ENCODE measurements at regions not wholly inside any gene's neighbourhood (a gene's known extent, or its start where the extent isn't known, plus 50 kb on each side); places are given as distances from the start of the nearest gene placed in this dataset.

DNA sequence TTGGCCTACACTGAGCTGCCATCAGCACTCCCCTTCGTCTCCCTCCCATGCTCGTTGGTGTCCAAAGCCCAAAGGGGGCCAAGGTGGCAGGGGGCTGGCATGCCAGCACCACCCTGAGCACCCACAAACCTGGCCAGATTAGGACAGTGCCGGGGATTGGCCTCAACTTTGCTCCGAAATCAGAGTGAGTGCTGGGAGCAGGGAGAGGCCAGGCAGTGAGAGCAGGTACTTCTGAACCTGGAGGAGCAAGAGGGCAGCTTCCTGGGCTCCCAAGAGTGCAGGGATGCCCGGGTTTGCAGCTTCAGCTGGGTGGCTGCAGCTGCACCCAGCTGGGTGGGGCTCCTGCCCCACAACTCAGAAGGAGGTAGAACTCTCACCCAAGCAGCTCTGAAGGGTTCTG, 563.0 kb downstream of the SI start:
- Mint-ChIP-seq H3K27me3 (no peaks in the 10 kb centered on the region), H3K36me3 (ENCODE audit: low read depth) (no peaks in the 10 kb centered on the region), H3K4me3 (no peak overlapping the region), H3K27ac (no peak overlapping the region), H3K4me1 (no peaks in the 10 kb centered on the region), H3K9me3 (peaks cover 9% of the 10 kb centered on the region)
- no peak for DNase-seq
- ChIA-PET CTCF (no interaction called here), POLR2A (no interaction called here)

DNA sequence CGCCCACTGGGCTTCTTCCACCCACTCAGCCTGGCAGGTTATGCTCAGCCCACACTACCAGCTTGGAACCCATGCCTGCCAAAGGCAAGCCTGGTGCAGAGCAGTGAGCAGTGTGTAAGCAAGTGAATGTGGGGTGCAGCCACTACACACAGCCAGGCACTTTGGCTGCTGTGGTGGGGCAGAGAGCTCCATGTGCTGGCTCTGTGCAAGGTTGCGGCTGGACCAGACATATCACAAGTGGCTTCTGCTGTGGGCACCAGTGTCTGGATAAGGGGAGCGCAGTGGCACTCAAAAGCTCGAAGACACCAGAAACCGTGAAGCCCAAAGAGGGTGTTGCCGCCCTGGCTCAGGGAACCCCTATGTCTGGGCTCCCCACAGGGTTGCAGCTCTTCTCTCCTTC, 563.7 kb downstream of the SI start:
- Mint-ChIP-seq H3K27me3 (no peaks in the 10 kb centered on the region), H3K27ac (no peak overlapping the region), H3K36me3 (ENCODE audit: low read depth) (no peaks in the 10 kb centered on the region), H3K9me3 (peaks cover 9% of the 10 kb centered on the region), H3K4me1 (no peaks in the 10 kb centered on the region), H3K4me3 (no peak overlapping the region)
- POLR2A ChIA-PET, result no interaction called here
- CTCF ChIA-PET, result no interaction called here
- DNase-seq, result no peak

DNA sequence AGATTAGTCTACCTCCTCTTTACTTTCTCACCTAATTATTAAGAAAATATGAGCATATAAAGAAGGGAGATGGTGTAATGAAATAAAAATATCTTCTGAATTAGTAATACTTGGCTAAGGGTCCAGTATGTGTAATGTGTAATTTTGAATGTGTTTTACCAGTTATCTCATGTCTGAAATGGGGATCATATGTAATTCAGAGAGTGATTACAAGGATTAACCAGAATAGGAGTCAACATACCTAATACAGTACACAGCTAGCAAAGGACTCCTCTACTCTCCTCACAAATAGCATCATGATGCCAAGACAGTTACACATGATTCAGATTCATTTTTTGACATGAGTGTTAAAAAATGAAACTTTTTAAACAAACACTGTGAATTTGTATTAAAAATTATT, 570.4 kb downstream of the SI start:
- Mint-ChIP-seq H3K4me1 (no peaks in the 10 kb centered on the region), H3K27me3 (no peaks in the 10 kb centered on the region), H3K27ac (no peak overlapping the region), H3K4me3 (no peak overlapping the region), H3K9me3 (peaks cover 8% of the 10 kb centered on the region), H3K36me3 (ENCODE audit: low read depth) (no peaks in the 10 kb centered on the region)
- ChIA-PET POLR2A (no interaction called here), CTCF (no interaction called here)
- no peak for DNase-seq

DNA sequence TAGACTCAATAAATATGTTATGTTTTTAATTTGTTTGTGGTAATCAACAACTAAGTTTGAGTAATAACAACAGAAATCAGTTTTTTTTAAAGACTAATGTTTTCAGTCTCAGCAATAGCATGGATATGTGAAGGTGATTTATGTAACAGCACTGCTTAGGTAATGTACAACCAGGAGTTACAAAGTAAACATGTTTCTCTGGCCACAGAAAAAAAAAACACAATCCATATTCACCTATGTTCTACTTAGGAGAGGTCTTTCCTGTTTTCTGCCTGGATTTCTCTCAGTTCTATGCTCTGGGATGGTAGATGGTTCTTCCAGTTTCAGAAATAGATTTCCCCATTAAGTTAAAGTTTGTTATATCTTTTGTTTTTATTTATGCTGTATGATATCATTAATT, 579.4 kb downstream of the SI start:
- Mint-ChIP-seq H3K9me3 (peaks cover 2% of the 10 kb centered on the region), H3K36me3 (ENCODE audit: low read depth) (no peaks in the 10 kb centered on the region), H3K4me1 (no peaks in the 10 kb centered on the region), H3K4me3 (no peak overlapping the region), H3K27ac (no peak overlapping the region), H3K27me3 (no peaks in the 10 kb centered on the region)
- POLR2A ChIA-PET, result no interaction called here
- CTCF ChIA-PET, result no interaction called here
- DNase-seq, result no peak

DNA sequence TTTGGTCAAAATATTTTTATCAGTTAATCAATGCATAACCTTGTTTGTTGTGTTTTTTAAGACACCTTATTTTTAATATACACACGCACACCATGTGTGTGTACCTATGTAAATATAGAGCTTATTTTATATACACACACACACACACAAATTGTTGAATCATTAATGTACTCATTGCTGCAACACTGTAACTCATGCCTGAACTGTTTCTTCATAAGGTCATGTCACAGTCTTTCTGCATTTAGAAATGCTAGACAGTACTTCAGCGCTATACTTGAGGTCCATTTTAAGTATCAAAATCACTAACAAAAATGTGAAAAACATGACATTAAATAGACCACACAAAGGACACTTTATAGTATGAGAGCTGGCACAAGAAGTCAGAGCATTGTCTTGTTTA, 589.4 kb downstream of the SI start:
- H3K9me3 Mint-ChIP-seq, result no peaks in the 10 kb centered on the region
- no peak overlapping the region for H3K4me3 Mint-ChIP-seq
- H3K36me3 Mint-ChIP-seq (ENCODE audit: low read depth), result no peaks in the 10 kb centered on the region
- H3K4me1 Mint-ChIP-seq, result no peaks in the 10 kb centered on the region
- no peaks in the 10 kb centered on the region for H3K27me3 Mint-ChIP-seq
- no peak for DNase-seq
- no peak overlapping the region for H3K27ac Mint-ChIP-seq
- CTCF ChIA-PET, result no interaction called here
- POLR2A ChIA-PET, result no interaction called here

DNA sequence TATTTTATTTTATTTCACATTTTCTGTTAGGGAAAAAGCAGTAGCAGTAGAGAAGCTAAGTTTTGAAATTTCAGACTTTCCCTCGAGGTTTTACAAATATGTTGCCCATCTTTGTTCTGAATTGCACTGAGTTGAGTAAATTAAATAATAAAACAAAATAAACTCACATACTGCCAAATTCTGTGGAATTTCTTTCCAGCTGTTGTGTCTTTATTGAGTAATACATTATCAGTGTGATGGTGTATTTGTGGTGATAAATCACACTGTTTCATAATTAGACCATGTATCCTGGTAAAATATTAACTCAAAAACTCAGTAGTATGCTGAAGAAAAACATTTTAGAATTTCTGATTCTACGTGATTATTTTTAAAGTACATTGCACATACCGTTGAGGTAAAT, 592.1 kb downstream of the SI start:
- no peaks in the 10 kb centered on the region for H3K4me1 Mint-ChIP-seq
- no peaks in the 10 kb centered on the region for H3K27me3 Mint-ChIP-seq
- ChIA-PET CTCF (no interaction called here), POLR2A (no interaction called here)
- H3K4me3 Mint-ChIP-seq, result no peak overlapping the region
- H3K9me3 Mint-ChIP-seq, result no peaks in the 10 kb centered on the region
- DNase-seq, result no peak
- H3K27ac Mint-ChIP-seq, result no peak overlapping the region
- no peaks in the 10 kb centered on the region for H3K36me3 Mint-ChIP-seq (ENCODE audit: low read depth)

DNA sequence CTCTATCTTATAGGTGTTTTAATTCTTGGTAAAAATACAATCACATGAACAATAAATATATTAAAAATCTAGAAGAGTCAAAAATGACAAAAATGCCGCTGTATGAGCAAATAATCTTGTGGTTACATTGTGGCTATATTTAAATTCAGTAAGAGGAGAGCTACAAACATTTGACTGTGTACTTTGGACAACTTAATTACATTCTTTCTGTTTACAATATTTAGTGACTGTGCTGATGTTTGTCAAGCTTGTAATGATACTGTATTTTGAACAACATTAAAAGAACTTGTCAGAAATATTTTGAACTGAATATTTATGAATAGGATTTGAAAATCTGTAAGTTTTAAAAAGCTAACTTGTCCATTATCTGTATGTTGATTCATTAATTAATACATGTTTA, 598.3 kb downstream of the SI start:
- Mint-ChIP-seq H3K4me3 (no peak overlapping the region), H3K4me1 (no peaks in the 10 kb centered on the region), H3K36me3 (ENCODE audit: low read depth) (no peaks in the 10 kb centered on the region), H3K27me3 (no peaks in the 10 kb centered on the region), H3K9me3 (peaks cover 5% of the 10 kb centered on the region), H3K27ac (no peak overlapping the region)
- ChIA-PET CTCF (no interaction called here), POLR2A (no interaction called here)
- DNase-seq, result no peak

DNA sequence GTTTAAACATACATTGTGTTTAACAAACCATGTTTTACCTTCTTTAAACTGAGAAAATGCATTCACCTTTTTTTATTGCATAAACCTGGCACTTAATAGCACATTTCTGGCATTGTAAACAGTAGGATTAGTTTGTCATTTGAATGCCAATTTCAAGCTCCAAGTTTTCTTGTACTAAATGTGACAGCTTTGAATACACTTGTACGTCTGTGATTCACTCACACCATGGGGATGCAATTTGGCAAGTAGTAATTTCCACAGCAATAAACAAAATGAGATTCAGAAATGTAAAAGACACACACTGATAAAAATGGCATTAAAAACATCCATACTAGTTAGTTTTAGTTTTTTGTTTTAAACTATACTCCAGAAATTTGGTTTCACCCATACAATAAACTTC, 598.9 kb downstream of the SI start:
- ChIA-PET CTCF (no interaction called here), POLR2A (no interaction called here)
- H3K36me3 Mint-ChIP-seq (ENCODE audit: low read depth), result no peaks in the 10 kb centered on the region
- DNase-seq, result no peak
- no peaks in the 10 kb centered on the region for H3K4me1 Mint-ChIP-seq
- peaks cover 5% of the 10 kb centered on the region for H3K9me3 Mint-ChIP-seq
- H3K4me3 Mint-ChIP-seq, result no peak overlapping the region
- no peaks in the 10 kb centered on the region for H3K27me3 Mint-ChIP-seq
- H3K27ac Mint-ChIP-seq, result no peak overlapping the region

DNA sequence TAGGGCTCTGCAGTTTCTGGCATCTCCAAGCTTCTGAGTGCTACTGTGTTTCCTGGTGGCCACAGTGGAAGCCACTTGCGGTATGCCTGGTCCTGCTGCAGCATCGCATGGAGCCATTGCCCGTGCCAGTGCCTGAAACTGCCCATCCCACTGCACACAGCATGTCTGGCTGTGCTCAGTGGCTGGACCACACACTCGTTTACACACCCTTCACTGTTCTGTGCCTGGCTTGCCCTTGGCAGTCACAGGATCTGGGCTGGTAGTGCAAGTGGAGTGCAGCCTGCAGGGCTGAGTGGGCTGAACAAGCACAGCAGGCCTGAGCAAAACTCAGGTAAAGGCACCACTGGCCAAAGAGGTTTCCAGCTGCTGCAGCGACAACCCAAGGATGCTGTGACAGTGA, 600.0 kb downstream of the SI start:
- POLR2A ChIA-PET, result no interaction called here
- Mint-ChIP-seq H3K4me1 (no peaks in the 10 kb centered on the region), H3K36me3 (ENCODE audit: low read depth) (no peaks in the 10 kb centered on the region), H3K9me3 (peaks cover 5% of the 10 kb centered on the region), H3K27ac (no peak overlapping the region), H3K4me3 (no peak overlapping the region), H3K27me3 (no peaks in the 10 kb centered on the region)
- DNase-seq, result no peak
- CTCF ChIA-PET, result no interaction called here

DNA sequence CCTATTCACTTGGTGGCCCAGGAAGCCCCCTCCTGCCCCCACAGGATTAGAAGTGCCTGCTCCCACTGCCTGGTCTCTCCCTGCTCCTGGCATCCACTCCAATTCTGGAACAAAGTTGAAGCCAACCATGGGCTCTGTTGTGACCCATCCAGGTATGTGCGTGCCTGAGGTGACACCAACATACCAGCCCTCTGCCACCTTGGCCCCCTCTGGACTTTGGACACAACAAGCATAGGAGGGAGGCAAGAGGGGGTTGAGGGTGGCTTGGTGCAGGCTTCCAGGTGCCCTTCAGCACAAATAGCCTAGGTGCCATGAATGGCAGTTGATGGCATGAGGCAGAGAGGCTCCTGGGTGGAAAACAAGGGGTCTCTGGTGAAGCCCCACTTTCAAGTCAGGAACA, 600.9 kb downstream of the SI start:
- Mint-ChIP-seq H3K4me1 (no peaks in the 10 kb centered on the region), H3K27me3 (no peaks in the 10 kb centered on the region), H3K27ac (no peak overlapping the region), H3K9me3 (peaks cover 5% of the 10 kb centered on the region), H3K36me3 (ENCODE audit: low read depth) (no peaks in the 10 kb centered on the region), H3K4me3 (no peak overlapping the region)
- DNase-seq, result no peak
- CTCF ChIA-PET, result no interaction called here
- POLR2A ChIA-PET, result no interaction called here

DNA sequence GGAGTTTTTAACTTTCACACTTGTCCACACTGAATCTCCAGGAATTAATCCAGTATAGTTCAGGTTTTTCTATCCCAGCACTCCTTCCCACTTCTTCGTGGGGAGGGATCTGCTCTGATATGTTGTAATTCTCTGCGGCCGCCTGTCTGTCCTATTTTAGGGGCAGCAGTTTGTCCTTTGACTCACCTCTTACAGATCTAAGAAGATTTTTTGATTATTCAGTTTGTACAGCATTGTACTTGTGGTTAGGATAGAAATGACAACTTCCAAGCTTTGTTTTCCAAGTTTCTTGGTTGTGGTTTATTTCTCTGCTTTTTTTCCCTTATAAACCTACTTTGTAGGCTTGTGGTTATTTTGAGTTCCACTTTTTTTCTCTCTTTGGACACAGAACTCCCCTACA, 601.7 kb downstream of the SI start:
- Mint-ChIP-seq H3K36me3 (ENCODE audit: low read depth) (no peaks in the 10 kb centered on the region), H3K27me3 (no peaks in the 10 kb centered on the region), H3K4me3 (no peak overlapping the region), H3K27ac (no peak overlapping the region), H3K9me3 (peaks cover 5% of the 10 kb centered on the region), H3K4me1 (no peaks in the 10 kb centered on the region)
- CTCF ChIA-PET, result no interaction called here
- POLR2A ChIA-PET, result no interaction called here
- DNase-seq, result no peak

DNA sequence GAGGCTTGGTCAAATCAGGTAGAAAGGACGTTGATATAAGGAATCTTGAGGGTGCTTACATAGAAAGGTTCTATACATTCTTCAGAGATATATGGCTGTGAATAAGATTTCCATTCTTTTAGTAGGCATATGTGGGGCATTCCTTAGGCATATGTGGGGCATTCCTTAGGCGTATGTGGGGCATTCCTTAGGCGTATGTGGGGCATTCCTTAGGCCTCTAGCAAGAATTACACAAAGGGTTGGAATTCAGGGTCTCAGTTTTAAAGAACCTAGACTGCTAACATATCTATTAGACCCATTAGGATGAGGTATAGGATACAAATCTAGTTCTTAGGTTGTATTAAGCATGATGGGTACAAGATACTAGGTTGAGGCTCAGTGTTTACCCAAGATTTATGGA, 607.8 kb downstream of the SI start:
- no peaks in the 10 kb centered on the region for H3K36me3 Mint-ChIP-seq (ENCODE audit: low read depth)
- H3K4me3 Mint-ChIP-seq, result no peak overlapping the region
- ChIA-PET POLR2A (no interaction called here), CTCF (no interaction called here)
- H3K27me3 Mint-ChIP-seq, result no peaks in the 10 kb centered on the region
- H3K4me1 Mint-ChIP-seq, result no peaks in the 10 kb centered on the region
- no peak overlapping the region for H3K27ac Mint-ChIP-seq
- DNase-seq, result no peak
- H3K9me3 Mint-ChIP-seq, result peaks cover 20% of the 10 kb centered on the region

DNA sequence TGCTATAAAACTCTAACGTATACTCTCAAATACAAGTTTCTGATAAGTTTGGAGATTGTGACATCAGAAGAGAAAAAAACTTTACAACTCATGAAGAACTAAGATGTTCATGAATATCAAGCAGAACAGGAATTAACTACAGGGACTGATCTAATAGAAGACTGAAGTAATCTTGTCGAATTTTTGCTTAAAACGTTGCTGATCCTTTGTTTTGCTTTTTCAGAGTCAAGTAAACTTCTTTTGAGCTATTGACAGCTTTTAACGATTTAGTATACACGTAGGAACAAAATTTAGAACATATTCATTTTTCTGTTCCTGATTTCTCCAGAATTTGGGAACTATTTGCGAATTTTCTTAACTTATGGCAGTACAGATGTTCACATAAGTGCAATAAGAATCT, 610.2 kb downstream of the SI start:
- no peak overlapping the region for H3K27ac Mint-ChIP-seq
- peaks cover 24% of the 10 kb centered on the region for H3K9me3 Mint-ChIP-seq
- H3K4me1 Mint-ChIP-seq, result no peaks in the 10 kb centered on the region
- CTCF ChIA-PET, result no interaction called here
- H3K4me3 Mint-ChIP-seq, result no peak overlapping the region
- POLR2A ChIA-PET, result no interaction called here
- no peaks in the 10 kb centered on the region for H3K36me3 Mint-ChIP-seq (ENCODE audit: low read depth)
- no peak for DNase-seq
- no peaks in the 10 kb centered on the region for H3K27me3 Mint-ChIP-seq

DNA sequence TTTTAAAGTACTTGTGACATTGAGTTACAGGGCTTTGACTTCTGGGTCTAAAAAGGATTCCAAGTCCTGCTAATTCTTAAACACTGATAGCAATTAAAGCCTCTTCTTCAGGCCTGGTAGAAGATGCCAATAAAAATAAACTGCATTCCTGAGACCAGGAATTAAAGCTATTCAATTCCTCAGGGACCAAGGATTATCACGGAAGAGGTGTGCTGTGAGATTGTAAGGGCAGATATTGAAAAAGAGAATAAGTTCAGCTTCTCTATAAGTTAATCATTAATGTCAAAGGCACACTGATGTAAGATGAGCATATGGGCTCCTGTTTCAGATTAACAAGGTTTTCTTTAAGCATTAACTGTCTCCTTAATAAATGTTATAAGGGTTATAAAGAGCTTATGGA, 611.3 kb downstream of the SI start:
- POLR2A ChIA-PET, result no interaction called here
- Mint-ChIP-seq H3K4me1 (no peaks in the 10 kb centered on the region), H3K27me3 (no peaks in the 10 kb centered on the region), H3K4me3 (no peak overlapping the region), H3K36me3 (ENCODE audit: low read depth) (no peaks in the 10 kb centered on the region), H3K27ac (no peak overlapping the region), H3K9me3 (peaks cover 24% of the 10 kb centered on the region)
- no peak for DNase-seq
- CTCF ChIA-PET, result no interaction called here

DNA sequence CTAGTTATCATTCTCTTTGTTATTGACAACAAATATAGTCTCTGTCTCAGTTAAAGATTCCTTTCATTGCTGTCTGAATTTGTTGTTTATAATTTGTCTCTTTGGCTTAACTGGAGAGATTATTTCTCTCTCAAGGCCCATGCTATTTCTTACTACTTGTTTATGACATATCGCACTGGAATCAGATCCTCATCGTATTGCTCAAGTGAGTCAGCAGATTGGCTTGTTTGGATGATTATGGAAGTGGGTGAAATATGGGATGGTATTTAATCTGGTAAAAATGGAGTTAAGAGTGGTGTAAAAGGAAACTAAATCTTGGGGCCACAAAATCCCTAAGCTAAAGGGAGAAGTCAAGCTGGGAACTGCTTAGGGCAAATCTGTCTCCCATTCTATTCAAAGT, 613.1 kb downstream of the SI start:
- Mint-ChIP-seq H3K4me3 (no peak overlapping the region), H3K4me1 (no peaks in the 10 kb centered on the region), H3K27ac (no peak overlapping the region), H3K36me3 (ENCODE audit: low read depth) (no peaks in the 10 kb centered on the region), H3K27me3 (no peaks in the 10 kb centered on the region), H3K9me3 (peaks cover 18% of the 10 kb centered on the region)
- CTCF ChIA-PET, result no interaction called here
- DNase-seq, result no peak
- POLR2A ChIA-PET, result no interaction called here

Data from activated CD4-positive, alpha-beta T cell treated with anti-CD3 and anti-CD28 coated beads, Interleukin-2, amount 10 ng/mL, durations not matched to agents 7 days and 5 days (primary cell).